Left ventricle myocardium inferior (tissue), 1 donor: ENCODE measurements at regions not wholly inside any gene's neighbourhood (a gene's known extent, or its start where the extent isn't known, plus 50 kb on each side); places are given as distances from the start of the nearest gene placed in this dataset.

Source experiments
- DNase-seq: peaks from one replicate; pipeline ENCODE4 v3.0.0-alpha.2; 2020
- H3K27ac ChIP-seq: fragments of 200-600 bp; replicated peaks from 2 replicates; pipeline ENCODE4 v1.8.0; 2021
- H3K27me3 ChIP-seq: fragments of 200-600 bp; 2 replicates; pipeline ENCODE4 v1.8.0; 2021; ENCODE audit warnings: low read depth
- H3K36me3 ChIP-seq: fragments of 200-600 bp; 2 replicates; pipeline ENCODE4 v1.8.0; 2021
- H3K4me1 ChIP-seq: fragments of 200-600 bp; 2 replicates; pipeline ENCODE4 v1.8.0; 2021
- H3K4me3 ChIP-seq: fragments of 200-600 bp; 2 replicates; pipeline ENCODE4 v1.8.0; 2021; ENCODE audit warnings: mild to moderate bottlenecking, moderate library complexity
- H3K9me3 ChIP-seq: fragments of 200-600 bp; replicated peaks from 2 replicates; pipeline ENCODE4 v1.8.0; 2021
- intact Hi-C: fragments of 100-400 bp; cut with micrococcal nuclease; formaldehyde crosslinking; loops from one replicate; pipeline ENCODE4 v1.11.0; 2022
- TF ChIP-seq, protein P1 (sequence below): fragments of 200-600 bp; IDR thresholded peaks from 2 replicates; pipeline ENCODE4 v1.8.0; 2021; ENCODE audit warnings: antibody characterized with exemption, mild to moderate bottlenecking, borderline replicate concordance
- donor health status: DM: no; HTN: yes; CAD: no; lungs with severe emphysema.

DNA sequence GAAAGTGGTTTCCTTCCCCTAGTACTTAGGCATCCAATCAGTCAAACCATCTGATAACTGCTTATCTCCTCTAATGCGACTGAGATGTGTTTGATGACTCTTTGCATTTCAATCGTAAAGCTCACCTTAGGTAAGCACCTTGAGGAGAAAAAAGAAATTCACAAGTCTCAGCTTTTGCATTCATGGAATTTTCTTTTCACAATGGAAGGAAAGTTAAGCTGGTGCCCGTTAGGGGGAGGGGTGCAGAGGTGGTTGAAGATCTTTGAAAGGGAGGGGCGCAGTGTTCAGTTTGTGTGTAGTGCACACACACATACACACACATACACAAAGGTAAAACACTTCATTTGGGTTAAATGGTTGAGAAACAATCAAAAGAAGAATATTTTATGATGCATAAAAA lies 87.1 kb upstream of the SALL4 start:
- TF ChIP-seq, protein P1, sequence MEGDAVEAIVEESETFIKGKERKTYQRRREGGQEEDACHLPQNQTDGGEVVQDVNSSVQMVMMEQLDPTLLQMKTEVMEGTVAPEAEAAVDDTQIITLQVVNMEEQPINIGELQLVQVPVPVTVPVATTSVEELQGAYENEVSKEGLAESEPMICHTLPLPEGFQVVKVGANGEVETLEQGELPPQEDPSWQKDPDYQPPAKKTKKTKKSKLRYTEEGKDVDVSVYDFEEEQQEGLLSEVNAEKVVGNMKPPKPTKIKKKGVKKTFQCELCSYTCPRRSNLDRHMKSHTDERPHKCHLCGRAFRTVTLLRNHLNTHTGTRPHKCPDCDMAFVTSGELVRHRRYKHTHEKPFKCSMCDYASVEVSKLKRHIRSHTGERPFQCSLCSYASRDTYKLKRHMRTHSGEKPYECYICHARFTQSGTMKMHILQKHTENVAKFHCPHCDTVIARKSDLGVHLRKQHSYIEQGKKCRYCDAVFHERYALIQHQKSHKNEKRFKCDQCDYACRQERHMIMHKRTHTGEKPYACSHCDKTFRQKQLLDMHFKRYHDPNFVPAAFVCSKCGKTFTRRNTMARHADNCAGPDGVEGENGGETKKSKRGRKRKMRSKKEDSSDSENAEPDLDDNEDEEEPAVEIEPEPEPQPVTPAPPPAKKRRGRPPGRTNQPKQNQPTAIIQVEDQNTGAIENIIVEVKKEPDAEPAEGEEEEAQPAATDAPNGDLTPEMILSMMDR = no peak
- H3K27me3 ChIP-seq = peaks cover 49% of the 10 kb centered on the region
- intact Hi-C loops = no loop called here
- H3K27ac ChIP-seq = no peak overlapping the region
- no peak for DNase-seq
- H3K4me1 ChIP-seq = no peaks in the 10 kb centered on the region
- no peaks in the 10 kb centered on the region for H3K36me3 ChIP-seq
- no peak overlapping the region for H3K4me3 ChIP-seq
- no peaks in the 10 kb centered on the region for H3K9me3 ChIP-seq

GRCh38 chr20:51888291-51888690 lies 86.0 kb upstream of the SALL4 start:
- no peak for DNase-seq
- Histone ChIP-seq H3K4me3 (no peak overlapping the region), H3K9me3 (peaks cover 2% of the 10 kb centered on the region), H3K4me1 (no peaks in the 10 kb centered on the region), H3K27me3 (peaks cover 48% of the 10 kb centered on the region), H3K27ac (no peak overlapping the region), H3K36me3 (no peaks in the 10 kb centered on the region)
- intact Hi-C loops = no loop called here
- TF ChIP-seq, protein P1 = no peak

DNA sequence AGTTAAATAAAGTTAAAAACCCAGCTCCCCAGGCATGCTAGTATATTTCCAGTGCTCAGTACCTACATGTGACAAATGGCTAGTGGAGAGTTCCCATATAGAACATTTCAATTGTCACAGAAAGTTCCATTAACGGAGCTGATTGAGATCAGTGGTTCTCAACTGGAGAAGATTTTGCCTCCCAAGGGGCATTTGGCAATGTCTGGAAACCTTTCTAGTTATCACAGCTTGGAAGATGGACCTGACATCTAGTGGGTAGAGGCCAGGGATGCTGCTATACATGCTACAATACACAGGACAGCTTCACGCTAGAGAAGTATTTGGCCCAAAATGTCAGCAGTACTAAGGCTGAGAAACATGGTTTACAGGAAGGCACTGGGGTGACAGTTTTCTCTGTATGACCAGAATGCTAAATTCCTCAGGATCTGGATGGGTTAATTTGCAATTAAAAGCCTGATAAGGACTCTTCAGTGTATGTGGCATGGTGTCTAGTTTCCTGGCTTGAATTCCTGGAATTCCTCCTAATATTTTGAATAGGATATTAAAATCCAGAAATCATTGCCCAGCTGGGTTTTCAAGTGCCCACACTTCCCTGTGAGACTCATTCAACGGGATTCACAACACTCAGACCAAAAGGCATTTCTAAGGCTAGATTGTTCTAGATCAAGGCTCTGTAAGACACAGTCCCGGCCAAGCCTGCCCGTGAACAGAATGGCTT lies 84.7 kb upstream of the SALL4 start:
- Histone ChIP-seq H3K4me1 (no peaks in the 10 kb centered on the region), H3K27me3 (peaks cover 38% of the 10 kb centered on the region), H3K4me3 (no peak overlapping the region), H3K36me3 (no peaks in the 10 kb centered on the region), H3K27ac (no peak overlapping the region), H3K9me3 (peaks cover 9% of the 10 kb centered on the region)
- TF ChIP-seq, protein P1 = no peak
- intact Hi-C loops = no loop called here
- no peak for DNase-seq

DNA sequence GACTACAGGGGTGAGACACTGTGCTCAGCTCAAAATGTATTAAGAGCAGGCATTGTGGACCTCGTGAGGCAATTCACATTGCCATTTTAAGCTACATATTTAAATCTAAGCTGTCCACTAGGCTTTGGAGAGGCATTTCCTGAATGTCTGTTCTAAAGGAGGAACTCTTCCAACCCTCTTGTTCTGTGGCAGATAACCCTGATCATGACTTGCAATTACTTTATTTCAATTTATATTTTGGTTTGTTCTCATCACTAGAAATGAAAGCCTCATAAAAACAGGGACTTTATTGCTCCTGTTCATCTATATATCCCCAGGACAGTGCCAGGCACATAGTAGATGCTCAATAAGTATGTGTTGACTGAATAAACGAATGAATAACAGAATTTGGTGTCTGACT lies 84.0 kb upstream of the SALL4 start:
- TF ChIP-seq, protein P1 = no peak
- no peak overlapping the region for H3K27ac ChIP-seq
- no peak overlapping the region for H3K4me3 ChIP-seq
- peaks cover 31% of the 10 kb centered on the region for H3K27me3 ChIP-seq
- no peak for DNase-seq
- H3K4me1 ChIP-seq = no peaks in the 10 kb centered on the region
- H3K36me3 ChIP-seq = no peaks in the 10 kb centered on the region
- intact Hi-C loops = no loop called here
- H3K9me3 ChIP-seq = peaks cover 9% of the 10 kb centered on the region

- Histone ChIP-seq H3K4me3 (no peak overlapping the region), H3K36me3 (no peaks in the 10 kb centered on the region), H3K9me3 (peaks cover 9% of the 10 kb centered on the region), H3K4me1 (no peaks in the 10 kb centered on the region), H3K27ac (no peak overlapping the region), H3K27me3 (peaks cover 20% of the 10 kb centered on the region)
- no peak for DNase-seq
- intact Hi-C loops = no loop called here
- TF ChIP-seq, protein P1 = no peak
Measured at GRCh38 chr20:51884561-51884960, 82.2 kb upstream of the SALL4 start.
